ENCODE measurements at regions not wholly inside any gene's neighbourhood (a gene's known extent, or its start where the extent isn't known, plus 50 kb on each side); places are given as distances from the start of the nearest gene placed in this dataset.

GRCh38 chr7:26612742-26613141 lies 251.6 kb downstream of the SKAP2 start:
- DNase-seq = no peak

DNA sequence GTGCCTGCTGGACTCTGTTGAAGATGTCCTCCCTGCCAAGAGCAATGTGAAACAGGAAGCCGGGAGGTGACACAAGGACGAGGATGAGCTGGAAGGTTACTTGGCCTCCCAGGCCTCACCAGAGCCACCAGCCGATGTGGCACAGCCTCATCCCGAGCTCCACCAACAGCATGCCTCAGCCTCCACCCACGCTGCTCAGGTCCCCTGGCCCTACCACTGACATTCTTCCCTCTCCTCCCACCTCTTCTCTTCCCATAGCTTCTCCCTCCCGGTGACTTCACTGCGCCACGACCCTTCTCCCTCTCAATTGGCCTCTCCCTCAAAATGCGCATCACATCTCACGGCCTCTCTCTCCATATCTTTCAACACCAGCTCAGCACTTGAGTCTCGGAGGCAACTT lies 249.9 kb downstream of the SKAP2 start:
- no peak for DNase-seq

GRCh38 chr7:26616235-26616634 lies 248.2 kb downstream of the SKAP2 start:
- DNase-seq = no peak

DNA sequence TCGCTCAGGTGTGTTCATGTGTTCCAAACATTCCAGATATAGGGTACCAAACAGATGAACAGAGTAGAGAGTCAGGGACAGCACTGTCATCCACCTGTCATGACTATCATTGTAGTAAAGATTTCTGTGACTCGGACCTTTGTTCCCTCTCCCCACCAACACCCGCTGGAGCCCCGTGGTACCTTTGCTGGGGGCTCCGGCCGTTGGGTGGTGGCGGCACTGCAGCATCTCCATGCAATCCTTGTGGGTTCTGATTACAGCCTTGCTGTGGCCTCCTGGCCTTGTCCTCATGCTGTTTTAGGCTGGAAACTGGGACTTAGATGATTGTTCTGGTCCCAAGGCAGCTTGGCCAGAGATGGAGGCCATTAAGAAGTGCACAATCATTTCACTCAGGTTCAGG lies 247.3 kb downstream of the SKAP2 start:
- no peak for DNase-seq

All from SW 1271 (cell line).